ENCODE measurements at regions not wholly inside any gene's neighbourhood (a gene's known extent, or its start where the extent isn't known, plus 50 kb on each side); places are given as distances from the start of the nearest gene placed in this dataset.

- TF ChIP-seq EP300 (IDR thresholded peaks at IDR 0.05), result no peak
- TF ChIP-seq POLR2A (IDR thresholded peaks at IDR 0.05), result no peak
- no peak for TF ChIP-seq CTCF (IDR thresholded peaks at IDR 0.05)
- Histone ChIP-seq H3K9me3 (no peaks in the 10 kb centered on the region), H3K27me3 (no peaks in the 10 kb centered on the region), H3K36me3 (no peaks in the 10 kb centered on the region), H3K27ac (no peak overlapping the region), H3K4me3 (no peak overlapping the region), H3K4me1 (ENCODE audit: insufficient read depth) (no peaks in the 10 kb centered on the region)
- no peak for DNase-seq
- WGBS, 3 donors, result 72 to 81% (median 77%) methylated on average over 13 of the region's 13 CpGs
- intact Hi-C loops (cut with DNase I), result no loop called here
These were observed 433.7 kb upstream of the B3GAT1 start for GRCh38 chr11:134845474-134846327.

GRCh38 chr11:134844838-134845237, 432.8 kb upstream of the B3GAT1 start:
- no peak for DNase-seq
- Histone ChIP-seq H3K27me3 (no peaks in the 10 kb centered on the region), H3K4me3 (no peak overlapping the region), H3K9me3 (no peaks in the 10 kb centered on the region), H3K36me3 (no peaks in the 10 kb centered on the region), H3K27ac (no peak overlapping the region), H3K4me1 (ENCODE audit: insufficient read depth) (no peaks in the 10 kb centered on the region)
- intact Hi-C loops (cut with DNase I), result no loop called here
- no peak for TF ChIP-seq EP300 (IDR thresholded peaks at IDR 0.05)
- no peak for TF ChIP-seq POLR2A (IDR thresholded peaks at IDR 0.05)
- TF ChIP-seq CTCF (IDR thresholded peaks at IDR 0.05), result no peak
- WGBS, 3 donors, result 62 to 81% (median 79%) methylated on average over 8 of the region's 8 CpGs

- H3K9me3 ChIP-seq, result no peaks in the 10 kb centered on the region
- no peaks in the 10 kb centered on the region for H3K27me3 ChIP-seq
- H3K36me3 ChIP-seq, result no peaks in the 10 kb centered on the region
- H3K27ac ChIP-seq, result no peak overlapping the region
- intact Hi-C loops (cut with DNase I), result no loop called here
- no peak overlapping the region for H3K4me3 ChIP-seq
- DNase-seq, result no peak
- WGBS, 3 donors, result 66 to 89% (median 83%) methylated on average over 9 of the region's 9 CpGs
- no peaks in the 10 kb centered on the region for H3K4me1 ChIP-seq (ENCODE audit: insufficient read depth)
- TF ChIP-seq EP300 (IDR thresholded peaks at IDR 0.05), result no peak
- TF ChIP-seq POLR2A (IDR thresholded peaks at IDR 0.05), result no peak
- TF ChIP-seq CTCF (IDR thresholded peaks at IDR 0.05), result no peak
These were observed 431.7 kb upstream of the B3GAT1 start for GRCh38 chr11:134843735-134844134.

GRCh38 chr11:134843020-134843419, 431.0 kb upstream of the B3GAT1 start:
- Histone ChIP-seq H3K4me3 (no peak overlapping the region), H3K9me3 (no peaks in the 10 kb centered on the region), H3K36me3 (no peaks in the 10 kb centered on the region), H3K4me1 (ENCODE audit: insufficient read depth) (no peaks in the 10 kb centered on the region), H3K27ac (no peak overlapping the region), H3K27me3 (no peaks in the 10 kb centered on the region)
- 73 to 90% (median 86%) methylated on average over 8 of the region's 8 CpGs for WGBS, 3 donors
- no peak for DNase-seq
- TF ChIP-seq EP300 (IDR thresholded peaks at IDR 0.05) (no peak), CTCF (IDR thresholded peaks at IDR 0.05) (no peak), POLR2A (IDR thresholded peaks at IDR 0.05) (no peak)
- intact Hi-C loops (cut with DNase I), result no loop called here
